GM23338 (cell line): ENCODE measurements at regions not wholly inside any gene's neighbourhood (a gene's known extent, or its start where the extent isn't known, plus 50 kb on each side); places are given as distances from the start of the nearest gene placed in this dataset.

Experiments used
- ATAC-seq: fragments of 200-7000 bp; cut with Tn5 transposase; 3 replicates; pipeline ENCODE4 v1.9.1; 2020
- DNase-seq: peaks from one replicate; pipeline ENCODE4 v3.0.0-alpha.2; 2015; ENCODE audit warnings: low spot score
- H2AFZ ChIP-seq: fragments of 200-600 bp; sonication (generic); 2 replicates; pipeline ENCODE4 v1.8.0; 2016; ENCODE audit warnings: antibody characterized with exemption, mild to moderate bottlenecking, moderate library complexity
- H3F3A ChIP-seq: fragments of 200-600 bp; sonication (generic); replicated peaks from 2 replicates; pipeline ENCODE4 v1.8.0; 2017; ENCODE audit warnings: antibody characterized with exemption, mixed run types, low read depth
- H3K27ac ChIP-seq: fragments of 200-600 bp; sonication (generic); 2 replicates; pipeline ENCODE4 v1.6.1; 2016; ENCODE audit warnings: low read depth
- H3K27me3 ChIP-seq: fragments of 200-600 bp; sonication (generic); 2 replicates; pipeline ENCODE4 v1.8.0; 2016; ENCODE audit warnings: mild to moderate bottlenecking, mixed run types, moderate library complexity; ENCODE audit not compliant: insufficient read depth
- H3K36me3 ChIP-seq: fragments of 200-600 bp; sonication (generic); 2 replicates; pipeline ENCODE4 v1.8.0; 2016; ENCODE audit warnings: mild to moderate bottlenecking; ENCODE audit not compliant: insufficient read depth
- H3K4me1 ChIP-seq: fragments of 200-600 bp; sonication (generic); 2 replicates; pipeline ENCODE4 v1.8.0; 2016; ENCODE audit warnings: mild to moderate bottlenecking, moderate library complexity; ENCODE audit not compliant: insufficient read depth
- H3K4me2 ChIP-seq: fragments of 200-600 bp; sonication (generic); 2 replicates; pipeline ENCODE4 v1.7.1; 2017; ENCODE audit warnings: mixed run types
- H3K4me3 ChIP-seq: fragments of 200-600 bp; sonication (generic); 2 replicates; pipeline ENCODE4 v1.6.1; 2016; ENCODE audit warnings: mixed run types
- H3K79me2 ChIP-seq: fragments of 200-600 bp; sonication (generic); replicated peaks from 2 replicates; pipeline ENCODE4 v1.8.0; 2017; ENCODE audit warnings: mild to moderate bottlenecking; ENCODE audit not compliant: insufficient read depth
- H3K9me2 ChIP-seq: fragments of 200-600 bp; sonication (generic); 2 replicates; pipeline ENCODE4 v1.8.0; 2017; ENCODE audit not compliant: insufficient read depth
- H4K20me1 ChIP-seq: fragments of 200-600 bp; sonication (generic); replicated peaks from 2 replicates; pipeline ENCODE4 v1.8.0; 2017; ENCODE audit warnings: mild to moderate bottlenecking; ENCODE audit not compliant: insufficient read depth
- H3K27ac Mint-ChIP-seq: 2 replicates; pipeline ENCODE4 v1.8.0; 2020; ENCODE audit warnings: inconsistent platforms, mild to moderate bottlenecking, moderate library complexity, mixed read lengths
- H3K27me3 Mint-ChIP-seq: 3 replicates; pipeline ENCODE4 v1.8.0; 2022; ENCODE audit warnings: low read depth, mild to moderate bottlenecking, moderate library complexity, mixed read lengths, inconsistent platforms; ENCODE audit not compliant: insufficient read depth, poor library complexity
- H3K36me3 Mint-ChIP-seq: 3 replicates; pipeline ENCODE4 v1.8.0; 2021; ENCODE audit warnings: low read depth, mild to moderate bottlenecking, inconsistent platforms, moderate library complexity, mixed read lengths
- H3K4me1 Mint-ChIP-seq: 3 replicates; pipeline ENCODE4 v1.8.0; 2020; ENCODE audit warnings: mild to moderate bottlenecking, inconsistent platforms, mixed read lengths
- H3K4me3 Mint-ChIP-seq: 3 replicates; pipeline ENCODE4 v1.8.0; 2021; ENCODE audit warnings: moderate library complexity, mild to moderate bottlenecking, inconsistent platforms, mixed read lengths
- H3K9me3 Mint-ChIP-seq: 3 replicates; pipeline ENCODE4 v1.8.0; 2020; ENCODE audit warnings: moderate library complexity, mild to moderate bottlenecking, inconsistent platforms, mixed read lengths
- CREB1 ChIP-seq: fragments of 250-450 bp; sonication (Bioruptor Pico); IDR thresholded peaks from 2 replicates; pipeline ENCODE4 v1.5.0; 2020; ENCODE audit warnings: low read depth, mild to moderate bottlenecking, moderate library complexity
- CTCF ChIP-seq, 2 experiments: fragments of 200-600 bp in 1 of 2; sonication (generic) in 1 of 2; conservative IDR thresholded peaks; 2 replicates each; pipeline versions ENCODE4 v1.5.1 to v1.6.1; 2016 to 2017; ENCODE audit warnings: antibody characterized with exemption in 2 of 2, low read depth in 2 of 2, mild to moderate bottlenecking in 2 of 2, moderate library complexity in 1 of 2
- ETS1 ChIP-seq: IDR thresholded peaks from 2 replicates; pipeline ENCODE4 v1.6.1; 2016; ENCODE audit warnings: antibody characterized with exemption
- EZH2 ChIP-seq: fragments of 200-600 bp; sonication (generic); IDR thresholded peaks from one replicate; pipeline ENCODE4 v1.8.0; 2017; ENCODE audit warnings: antibody characterized with exemption, mild to moderate bottlenecking, low read depth; ENCODE audit not compliant: unreplicated experiment
- EZH2phosphoT487 ChIP-seq: fragments of 200-600 bp; sonication (generic); IDR thresholded peaks from one replicate; pipeline ENCODE4 v1.8.1; 2018; ENCODE audit warnings: antibody characterized with exemption; ENCODE audit not compliant: unreplicated experiment
- JUNB ChIP-seq: IDR thresholded peaks from one replicate; pipeline ENCODE4 v1.6.1; 2016; ENCODE audit warnings: antibody characterized with exemption; ENCODE audit not compliant: unreplicated experiment
- POLR2AphosphoS5 ChIP-seq: IDR thresholded peaks from 2 replicates; pipeline ENCODE4 v1.6.1; 2016; ENCODE audit warnings: antibody characterized with exemption, low read depth
- REST ChIP-seq: IDR thresholded peaks from one replicate; pipeline ENCODE4 v1.6.1; 2018; ENCODE audit warnings: antibody characterized with exemption; ENCODE audit not compliant: unreplicated experiment
- STAT1 ChIP-seq: IDR thresholded peaks from one replicate; pipeline ENCODE4 v1.6.1; 2016; ENCODE audit warnings: antibody characterized with exemption; ENCODE audit not compliant: unreplicated experiment
- ZNF114 ChIP-seq: fragments of 250-450 bp; sonication (Bioruptor Pico); IDR thresholded peaks from 2 replicates; pipeline ENCODE4 v1.5.0; 2020; ENCODE audit warnings: mild to moderate bottlenecking, moderate library complexity
- ZNF331 ChIP-seq: fragments of 250-450 bp; sonication (Bioruptor Pico); IDR thresholded peaks from 2 replicates; pipeline ENCODE4 v1.5.0; 2020; ENCODE audit warnings: low read depth, mild to moderate bottlenecking, moderate library complexity

- TF ChIP-seq REST, result no peak
- no peak for TF ChIP-seq JUNB
- TF ChIP-seq CTCF (conservative IDR thresholded peaks at IDR 0.05; ENCODE audit: low read depth in 2 of 2), result no peak
- no peak for TF ChIP-seq ETS1
Observed at GRCh38 chr20:24235296-24236175, 233.9 kb upstream of the SYNDIG1 start (continued).

GRCh38 chr20:24227600-24227999, 239.0 kb upstream of the GGTLC1 start:
- Mint-ChIP-seq H3K27ac (no peak overlapping the region), H3K36me3 (no peaks in the 10 kb centered on the region), H3K27me3 (no peaks in the 10 kb centered on the region), H3K4me3 (no peak overlapping the region), H3K4me1 (no peaks in the 10 kb centered on the region), H3K9me3 (no peaks in the 10 kb centered on the region)
- Histone ChIP-seq H3F3A (no peaks in the 10 kb centered on the region), H4K20me1 (no peaks in the 10 kb centered on the region), H3K4me2 (no peak overlapping the region), H3K79me2 (no peaks in the 10 kb centered on the region), H3K4me1 (no peaks in the 10 kb centered on the region), H3K4me3 (no peak overlapping the region), H3K27ac (no peak overlapping the region), H3K27me3 (no peaks in the 10 kb centered on the region), H3K9me2 (peaks cover 5% of the 10 kb centered on the region; the same call in 1 of the 2 replicates), H2AFZ (no peak overlapping the region), H3K36me3 (no peaks in the 10 kb centered on the region)
- ATAC-seq (no peak), DNase-seq (no peak)
- TF ChIP-seq STAT1, result no peak
- no peak for TF ChIP-seq CREB1 (CRISPR knock-in tag)
- no peak for TF ChIP-seq EZH2phosphoT487
- no peak for TF ChIP-seq EZH2
- TF ChIP-seq POLR2AphosphoS5, result no peak
- TF ChIP-seq ZNF114 (CRISPR knock-in tag), result no peak
- TF ChIP-seq REST, result no peak
- TF ChIP-seq ETS1, result no peak
- no peak for TF ChIP-seq JUNB
- TF ChIP-seq ZNF331 (CRISPR knock-in tag), result no peak
